ENCODE measurements at regions not wholly inside any gene's neighbourhood (a gene's known extent, or its start where the extent isn't known, plus 50 kb on each side); places are given as distances from the start of the nearest gene placed in this dataset.

DNA sequence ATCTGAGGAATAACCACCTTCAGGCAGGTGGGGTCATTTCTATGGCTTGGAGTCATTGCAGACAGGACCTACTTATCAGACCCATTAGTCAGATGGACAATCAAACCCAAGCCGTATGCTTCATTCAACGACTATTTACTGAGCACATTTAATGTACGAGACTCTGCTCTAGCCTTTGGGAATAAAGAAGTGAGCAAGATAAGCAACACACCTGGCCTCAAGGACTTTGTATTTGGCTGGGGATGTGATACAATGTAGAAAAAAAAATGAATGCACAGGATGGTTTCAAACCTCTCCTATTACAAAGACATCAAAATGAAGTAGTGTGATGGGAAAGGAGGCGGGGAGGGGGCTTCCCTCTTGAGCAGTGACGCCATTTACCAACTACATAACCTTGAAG lies 311.7 kb downstream of the PMP22 start:
- Histone ChIP-seq H3K9me3 (no peaks in the 10 kb centered on the region), H3K4me1 (no peaks in the 10 kb centered on the region), H3K27ac (no peak overlapping the region), H3K4me3 (no peak overlapping the region), H3K36me3 (no peaks in the 10 kb centered on the region), H3K27me3 (peaks cover 0 to 15% (median 0%) of the 10 kb centered on the region in 4 donors)
- TF ChIP-seq, protein P1, sequence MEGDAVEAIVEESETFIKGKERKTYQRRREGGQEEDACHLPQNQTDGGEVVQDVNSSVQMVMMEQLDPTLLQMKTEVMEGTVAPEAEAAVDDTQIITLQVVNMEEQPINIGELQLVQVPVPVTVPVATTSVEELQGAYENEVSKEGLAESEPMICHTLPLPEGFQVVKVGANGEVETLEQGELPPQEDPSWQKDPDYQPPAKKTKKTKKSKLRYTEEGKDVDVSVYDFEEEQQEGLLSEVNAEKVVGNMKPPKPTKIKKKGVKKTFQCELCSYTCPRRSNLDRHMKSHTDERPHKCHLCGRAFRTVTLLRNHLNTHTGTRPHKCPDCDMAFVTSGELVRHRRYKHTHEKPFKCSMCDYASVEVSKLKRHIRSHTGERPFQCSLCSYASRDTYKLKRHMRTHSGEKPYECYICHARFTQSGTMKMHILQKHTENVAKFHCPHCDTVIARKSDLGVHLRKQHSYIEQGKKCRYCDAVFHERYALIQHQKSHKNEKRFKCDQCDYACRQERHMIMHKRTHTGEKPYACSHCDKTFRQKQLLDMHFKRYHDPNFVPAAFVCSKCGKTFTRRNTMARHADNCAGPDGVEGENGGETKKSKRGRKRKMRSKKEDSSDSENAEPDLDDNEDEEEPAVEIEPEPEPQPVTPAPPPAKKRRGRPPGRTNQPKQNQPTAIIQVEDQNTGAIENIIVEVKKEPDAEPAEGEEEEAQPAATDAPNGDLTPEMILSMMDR (IDR thresholded peaks at IDR 0.05) = no peak
- no peak for TF ChIP-seq POLR2A (IDR thresholded peaks at IDR 0.05)
- WGBS, 2 donors = 81 to 86% methylated on average over 5 of the region's 5 CpGs
- intact Hi-C loops (cut with DNase I) = no loop called here
- DNase-seq = no peak

DNA sequence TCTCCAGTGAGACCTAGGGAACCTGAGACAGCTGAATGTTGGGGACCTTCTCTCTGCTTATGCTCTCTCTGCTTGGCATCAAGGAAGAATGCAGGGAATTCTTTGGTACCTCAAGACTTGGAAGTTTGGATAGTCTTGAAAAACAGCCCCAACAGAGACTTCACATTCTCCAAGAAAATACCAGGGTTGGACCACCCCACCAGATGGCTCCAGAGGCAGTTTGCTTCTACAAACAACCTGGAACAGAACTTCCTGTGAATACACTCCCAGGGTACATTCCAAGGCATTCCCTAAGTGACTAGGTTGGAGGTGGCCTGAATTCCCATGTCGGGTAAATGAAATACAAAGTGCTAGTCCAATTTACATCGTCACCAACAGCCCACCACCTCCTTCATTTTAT lies 314.4 kb downstream of the PMP22 start:
- TF ChIP-seq, protein P1 (IDR thresholded peaks at IDR 0.05) = no peak
- TF ChIP-seq POLR2A (IDR thresholded peaks at IDR 0.05) = no peak
- Histone ChIP-seq H3K27ac (no peak overlapping the region), H3K4me3 (no peak overlapping the region), H3K9me3 (no peaks in the 10 kb centered on the region), H3K4me1 (no peaks in the 10 kb centered on the region), H3K36me3 (no peaks in the 10 kb centered on the region), H3K27me3 (peaks cover 0 to 4% (median 0%) of the 10 kb centered on the region in 4 donors)
- intact Hi-C loops (cut with DNase I) = no loop called here
- no peak for DNase-seq
- WGBS, 2 donors = 81 to 94% methylated on average over 2 of the region's 2 CpGs

DNA sequence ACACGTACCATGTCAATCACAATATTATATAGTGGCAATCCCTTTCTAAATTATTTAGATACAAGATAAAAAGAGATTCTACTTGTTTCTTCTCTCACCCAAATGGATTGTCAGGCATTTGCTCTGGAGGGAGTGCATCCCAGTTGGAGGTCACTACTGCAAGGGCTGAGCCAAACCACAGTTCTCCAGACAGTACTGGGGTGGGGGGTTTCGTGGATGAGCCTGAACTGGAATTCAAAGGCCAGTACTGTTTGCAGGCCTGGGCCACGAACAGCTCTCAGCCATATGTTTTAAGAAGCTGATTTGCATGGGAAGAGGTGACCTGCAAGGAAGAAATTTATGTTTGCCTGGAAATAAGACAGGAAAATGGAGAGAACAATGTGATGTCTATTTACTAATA lies 314.9 kb downstream of the PMP22 start:
- 58 to 76% methylated on average over 3 of the region's 3 CpGs for WGBS, 2 donors
- H3K36me3 ChIP-seq = no peaks in the 10 kb centered on the region
- H3K4me3 ChIP-seq = no peak overlapping the region
- no peak for DNase-seq
- TF ChIP-seq, protein P1 (IDR thresholded peaks at IDR 0.05) = no peak
- no peak for TF ChIP-seq POLR2A (IDR thresholded peaks at IDR 0.05)
- H3K27ac ChIP-seq = no peak overlapping the region
- intact Hi-C loops (cut with DNase I) = no loop called here
- H3K4me1 ChIP-seq = no peaks in the 10 kb centered on the region
- H3K27me3 ChIP-seq = peaks cover 0 to 4% (median 0%) of the 10 kb centered on the region in 4 donors
- no peaks in the 10 kb centered on the region for H3K9me3 ChIP-seq

DNA sequence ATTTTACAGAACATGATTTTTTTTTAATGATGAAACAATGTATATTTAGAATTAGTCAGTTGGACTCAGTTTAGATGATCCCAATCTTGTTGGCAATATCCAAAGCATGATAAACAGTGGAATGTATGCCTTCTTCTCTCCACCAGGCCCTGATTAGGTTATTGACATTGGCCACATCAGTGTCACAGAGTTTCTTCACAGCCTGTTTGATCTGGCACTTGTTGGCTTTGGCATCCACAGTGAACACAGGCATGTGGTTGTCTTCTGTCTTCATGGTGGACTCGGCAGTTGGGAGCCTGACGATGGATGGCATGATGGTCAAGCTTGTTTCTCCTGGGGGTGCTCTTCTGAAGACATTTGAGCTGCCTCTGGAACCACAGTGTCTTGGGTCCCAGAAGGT lies 317.5 kb downstream of the PMP22 start:
- Histone ChIP-seq H3K4me3 (no peak overlapping the region), H3K27me3 (peaks cover 0 to 8% (median 0%) of the 10 kb centered on the region in 4 donors), H3K36me3 (no peaks in the 10 kb centered on the region), H3K9me3 (no peaks in the 10 kb centered on the region), H3K27ac (no peak overlapping the region), H3K4me1 (peaks cover 0 to 8% (median 0%) of the 10 kb centered on the region in 3 donors)
- TF ChIP-seq POLR2A (IDR thresholded peaks at IDR 0.05) = no peak
- TF ChIP-seq, protein P1 (IDR thresholded peaks at IDR 0.05) = no peak
- intact Hi-C loops (cut with DNase I) = no loop called here
- no peak for DNase-seq
- WGBS, 2 donors = 92 to 100% methylated on average over 2 of the region's 2 CpGs

DNA sequence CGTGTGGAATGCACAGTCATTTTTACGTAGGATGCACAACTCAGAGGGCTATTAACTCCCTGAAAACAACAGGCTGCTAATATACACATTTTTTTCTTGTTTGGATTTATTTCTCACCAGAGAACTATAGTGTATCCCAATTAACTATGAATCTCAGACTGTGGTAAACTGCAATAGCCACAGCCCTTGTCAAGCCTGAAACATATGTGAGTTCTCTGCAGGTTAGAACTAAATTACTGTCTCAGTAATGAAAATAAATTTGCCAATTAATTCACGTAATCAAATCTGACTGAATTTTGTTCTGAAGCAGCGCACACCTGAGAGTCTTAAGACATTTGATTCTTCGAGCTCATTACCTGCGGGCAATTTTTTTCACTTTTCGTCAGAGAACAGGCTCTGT lies 318.6 kb downstream of the PMP22 start:
- no peak overlapping the region for H3K4me3 ChIP-seq
- H3K27ac ChIP-seq = no peak overlapping the region
- peaks cover 0 to 20% (median 0%) of the 10 kb centered on the region in 3 donors for H3K4me1 ChIP-seq
- H3K36me3 ChIP-seq = no peaks in the 10 kb centered on the region
- no peaks in the 10 kb centered on the region for H3K9me3 ChIP-seq
- no peak for DNase-seq
- WGBS, 2 donors = 77 to 81% methylated on average over 7 of the region's 7 CpGs
- TF ChIP-seq, protein P1 (IDR thresholded peaks at IDR 0.05) = no peak
- no peak for TF ChIP-seq POLR2A (IDR thresholded peaks at IDR 0.05)
- intact Hi-C loops (cut with DNase I) = no loop called here
- peaks cover 0 to 13% (median 0%) of the 10 kb centered on the region in 4 donors for H3K27me3 ChIP-seq
